ENCODE measurements at regions not wholly inside any gene's neighbourhood (a gene's known extent, or its start where the extent isn't known, plus 50 kb on each side); places are given as distances from the start of the nearest gene placed in this dataset.

GRCh38 chr11:42774567-42774966, 537.2 kb upstream of the API5 start:
- H3K4me2 ChIP-seq (ENCODE audit: extremely low read depth, insufficient read depth, low read length): no peak overlapping the region
- H3K4me1 ChIP-seq (ENCODE audit: control insufficient read depth, extremely low read depth, insufficient read depth, low read length): no peaks in the 10 kb centered on the region
- no peak overlapping the region for H3K4me3 ChIP-seq (replicated peaks in 1 of 4; ENCODE audit: control extremely low read depth in 1 of 4, insufficient read depth in 1 of 4, low read depth in 3 of 4, low read length in 4 of 4)
- H3K9me3 ChIP-seq (ENCODE audit: control insufficient read depth, insufficient read depth, low read depth, low read length): no peaks in the 10 kb centered on the region
- H3K79me2 ChIP-seq (ENCODE audit: control insufficient read depth, insufficient read depth, low read length): no peaks in the 10 kb centered on the region
- no peaks in the 10 kb centered on the region for H3K27me3 ChIP-seq (ENCODE audit: control insufficient read depth, insufficient read depth, low read length)
- H3K9ac ChIP-seq (ENCODE audit: insufficient read depth, low read length): no peak overlapping the region
- TF ChIP-seq EZH2 (IDR thresholded peaks at IDR 0.05; ENCODE audit: low read length, missing control alignments) (no peak), CTCF (conservative IDR thresholded peaks at IDR 0.05 in 1 of 2, IDR thresholded peaks at IDR 0.05 in 1 of 2; ENCODE audit: low read depth in 1 of 2, low read length in 2 of 2) (no peak)
- no peak for DNase-seq (ENCODE audit: low read depth in 2 of 2)
- no peaks in the 10 kb centered on the region for H3K36me3 ChIP-seq (ENCODE audit: control insufficient read depth, insufficient read depth, low read length)
- H2AFZ ChIP-seq (ENCODE audit: low read length): no peak overlapping the region
- H3K27ac ChIP-seq (ENCODE audit: insufficient read depth, low read length): no peak overlapping the region
- no peaks in the 10 kb centered on the region for H4K20me1 ChIP-seq (ENCODE audit: control insufficient read depth, extremely low read depth, insufficient read depth, low read length)

GRCh38 chr11:42777776-42778175, 534.0 kb upstream of the API5 start:
- no peak overlapping the region for H3K27ac ChIP-seq (ENCODE audit: insufficient read depth, low read length)
- no peak overlapping the region for H2AFZ ChIP-seq (ENCODE audit: low read length)
- no peak overlapping the region for H3K9ac ChIP-seq (ENCODE audit: insufficient read depth, low read length)
- DNase-seq (ENCODE audit: low read depth in 2 of 2): no peak
- H3K79me2 ChIP-seq (ENCODE audit: control insufficient read depth, insufficient read depth, low read length): no peaks in the 10 kb centered on the region
- no peaks in the 10 kb centered on the region for H3K9me3 ChIP-seq (ENCODE audit: control insufficient read depth, insufficient read depth, low read depth, low read length)
- TF ChIP-seq CTCF (conservative IDR thresholded peaks at IDR 0.05 in 1 of 2, IDR thresholded peaks at IDR 0.05 in 1 of 2; ENCODE audit: low read depth in 1 of 2, low read length in 2 of 2) (no peak), EZH2 (IDR thresholded peaks at IDR 0.05; ENCODE audit: low read length, missing control alignments) (no peak)
- H3K36me3 ChIP-seq (ENCODE audit: control insufficient read depth, insufficient read depth, low read length): no peaks in the 10 kb centered on the region
- no peaks in the 10 kb centered on the region for H3K27me3 ChIP-seq (ENCODE audit: control insufficient read depth, insufficient read depth, low read length)
- no peaks in the 10 kb centered on the region for H4K20me1 ChIP-seq (ENCODE audit: control insufficient read depth, extremely low read depth, insufficient read depth, low read length)
- H3K4me2 ChIP-seq (ENCODE audit: extremely low read depth, insufficient read depth, low read length): no peak overlapping the region
- no peak overlapping the region for H3K4me3 ChIP-seq (replicated peaks in 1 of 4; ENCODE audit: control extremely low read depth in 1 of 4, insufficient read depth in 1 of 4, low read depth in 3 of 4, low read length in 4 of 4)
- H3K4me1 ChIP-seq (ENCODE audit: control insufficient read depth, extremely low read depth, insufficient read depth, low read length): no peaks in the 10 kb centered on the region

GRCh38 chr11:42778193-42778592, 533.6 kb upstream of the API5 start:
- no peak overlapping the region for H2AFZ ChIP-seq (ENCODE audit: low read length)
- no peaks in the 10 kb centered on the region for H3K36me3 ChIP-seq (ENCODE audit: control insufficient read depth, insufficient read depth, low read length)
- no peak overlapping the region for H3K9ac ChIP-seq (ENCODE audit: insufficient read depth, low read length)
- no peaks in the 10 kb centered on the region for H3K9me3 ChIP-seq (ENCODE audit: control insufficient read depth, insufficient read depth, low read depth, low read length)
- H4K20me1 ChIP-seq (ENCODE audit: control insufficient read depth, extremely low read depth, insufficient read depth, low read length): no peaks in the 10 kb centered on the region
- no peak overlapping the region for H3K4me3 ChIP-seq (replicated peaks in 1 of 4; ENCODE audit: control extremely low read depth in 1 of 4, insufficient read depth in 1 of 4, low read depth in 3 of 4, low read length in 4 of 4)
- TF ChIP-seq EZH2 (IDR thresholded peaks at IDR 0.05; ENCODE audit: low read length, missing control alignments) (no peak), CTCF (conservative IDR thresholded peaks at IDR 0.05 in 1 of 2, IDR thresholded peaks at IDR 0.05 in 1 of 2; ENCODE audit: low read depth in 1 of 2, low read length in 2 of 2) (no peak)
- no peaks in the 10 kb centered on the region for H3K27me3 ChIP-seq (ENCODE audit: control insufficient read depth, insufficient read depth, low read length)
- no peaks in the 10 kb centered on the region for H3K79me2 ChIP-seq (ENCODE audit: control insufficient read depth, insufficient read depth, low read length)
- no peak overlapping the region for H3K4me2 ChIP-seq (ENCODE audit: extremely low read depth, insufficient read depth, low read length)
- no peaks in the 10 kb centered on the region for H3K4me1 ChIP-seq (ENCODE audit: control insufficient read depth, extremely low read depth, insufficient read depth, low read length)
- DNase-seq (ENCODE audit: low read depth in 2 of 2): no peak
- no peak overlapping the region for H3K27ac ChIP-seq (ENCODE audit: insufficient read depth, low read length)
